ENCODE measurements at regions not wholly inside any gene's neighbourhood (a gene's known extent, or its start where the extent isn't known, plus 50 kb on each side); places are given as distances from the start of the nearest gene placed in this dataset.

DNA sequence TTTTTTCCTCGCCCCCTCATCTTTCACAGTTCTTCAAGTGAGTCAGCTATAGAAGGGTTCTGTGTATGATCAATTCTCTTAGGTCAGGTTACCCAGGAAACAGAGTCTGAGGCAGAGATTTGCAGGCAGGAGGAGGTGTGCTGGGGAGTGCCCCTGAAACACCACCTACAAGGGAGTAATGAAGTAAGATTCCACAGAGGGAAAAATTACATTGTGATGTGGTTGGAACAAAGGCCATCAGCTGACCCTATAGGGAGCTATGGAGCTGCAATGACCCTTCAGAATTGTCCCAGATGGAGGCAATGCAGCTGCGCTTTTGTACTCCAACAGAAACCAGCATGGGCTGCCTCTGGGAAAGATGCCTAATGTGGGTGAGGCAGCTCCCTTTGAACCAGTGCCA, 142.2 kb upstream of the CNTN3 start:
- H3K27ac ChIP-seq, result no peak overlapping the region
- TF ChIP-seq, protein P1, sequence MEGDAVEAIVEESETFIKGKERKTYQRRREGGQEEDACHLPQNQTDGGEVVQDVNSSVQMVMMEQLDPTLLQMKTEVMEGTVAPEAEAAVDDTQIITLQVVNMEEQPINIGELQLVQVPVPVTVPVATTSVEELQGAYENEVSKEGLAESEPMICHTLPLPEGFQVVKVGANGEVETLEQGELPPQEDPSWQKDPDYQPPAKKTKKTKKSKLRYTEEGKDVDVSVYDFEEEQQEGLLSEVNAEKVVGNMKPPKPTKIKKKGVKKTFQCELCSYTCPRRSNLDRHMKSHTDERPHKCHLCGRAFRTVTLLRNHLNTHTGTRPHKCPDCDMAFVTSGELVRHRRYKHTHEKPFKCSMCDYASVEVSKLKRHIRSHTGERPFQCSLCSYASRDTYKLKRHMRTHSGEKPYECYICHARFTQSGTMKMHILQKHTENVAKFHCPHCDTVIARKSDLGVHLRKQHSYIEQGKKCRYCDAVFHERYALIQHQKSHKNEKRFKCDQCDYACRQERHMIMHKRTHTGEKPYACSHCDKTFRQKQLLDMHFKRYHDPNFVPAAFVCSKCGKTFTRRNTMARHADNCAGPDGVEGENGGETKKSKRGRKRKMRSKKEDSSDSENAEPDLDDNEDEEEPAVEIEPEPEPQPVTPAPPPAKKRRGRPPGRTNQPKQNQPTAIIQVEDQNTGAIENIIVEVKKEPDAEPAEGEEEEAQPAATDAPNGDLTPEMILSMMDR (conservative IDR thresholded peaks at IDR 0.05), result no peak
- TF ChIP-seq ZFX (IDR thresholded peaks at IDR 0.05), result no peak

DNA sequence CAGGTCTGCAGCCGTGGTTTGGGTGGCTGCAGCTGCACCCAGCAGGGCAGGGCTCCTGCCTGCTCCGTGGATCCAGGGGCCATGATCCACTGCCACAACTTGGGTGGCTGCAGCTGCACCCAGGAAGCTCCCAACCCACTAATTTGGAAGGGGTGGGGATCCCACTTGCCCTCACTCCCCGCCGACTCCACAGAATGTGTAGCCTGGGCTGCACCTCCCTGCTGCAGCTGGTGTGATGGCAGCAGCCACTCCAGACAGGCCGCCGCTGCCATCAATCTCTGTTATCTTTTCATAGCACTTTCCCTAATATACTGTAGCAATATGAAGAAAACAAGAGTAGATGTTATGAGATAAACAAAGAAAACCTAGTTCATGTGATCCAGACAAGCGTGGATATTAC, 137.8 kb upstream of the CNTN3 start:
- no peak overlapping the region for H3K27ac ChIP-seq
- TF ChIP-seq, protein P1 (conservative IDR thresholded peaks at IDR 0.05), result no peak
- TF ChIP-seq ZFX (IDR thresholded peaks at IDR 0.05), result no peak

DNA sequence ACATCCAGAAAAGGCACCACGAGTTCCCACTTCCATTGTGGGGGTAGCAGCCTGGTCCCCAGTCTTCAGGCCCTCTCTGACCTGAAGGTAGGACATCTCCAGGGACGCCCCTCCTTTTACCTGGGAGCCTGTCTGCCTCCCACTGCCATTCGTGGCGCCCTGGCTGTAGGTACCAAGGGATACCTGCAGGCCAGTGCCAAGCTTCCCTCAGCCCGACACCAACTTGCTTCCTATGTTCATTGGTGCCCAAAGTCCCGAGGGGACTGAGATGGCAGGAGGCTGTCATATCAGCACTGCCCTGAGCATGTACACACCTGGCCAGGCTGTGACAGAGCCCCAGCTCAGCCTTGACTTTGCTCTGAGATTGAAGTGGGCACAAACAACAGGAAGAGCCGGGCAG, 137.3 kb upstream of the CNTN3 start:
- H3K27ac ChIP-seq, result no peak overlapping the region
- TF ChIP-seq, protein P1 (conservative IDR thresholded peaks at IDR 0.05), result no peak
- TF ChIP-seq ZFX (IDR thresholded peaks at IDR 0.05), result no peak

DNA sequence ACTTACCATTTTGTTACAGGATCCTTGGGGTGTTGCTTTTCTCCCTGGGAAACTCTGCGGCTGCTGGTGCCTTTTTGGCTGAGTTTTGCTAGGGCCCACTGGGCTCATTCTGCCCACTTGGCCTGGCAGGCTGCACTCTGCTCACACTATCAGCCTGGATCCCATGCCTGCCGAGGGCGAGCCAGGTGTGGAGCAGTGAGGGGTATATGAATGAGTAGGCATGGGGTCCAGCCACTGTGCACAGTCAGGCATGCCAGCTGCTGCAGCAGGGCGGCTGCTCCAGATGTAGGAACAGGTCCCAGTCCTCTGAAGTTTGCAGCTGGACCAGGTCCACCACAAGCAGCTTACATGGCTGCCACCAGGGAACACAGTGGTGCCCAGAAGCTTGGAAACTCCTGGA, 136.4 kb upstream of the CNTN3 start:
- no peak for TF ChIP-seq ZFX (IDR thresholded peaks at IDR 0.05)
- TF ChIP-seq, protein P1 (conservative IDR thresholded peaks at IDR 0.05), result no peak
- no peak overlapping the region for H3K27ac ChIP-seq

DNA sequence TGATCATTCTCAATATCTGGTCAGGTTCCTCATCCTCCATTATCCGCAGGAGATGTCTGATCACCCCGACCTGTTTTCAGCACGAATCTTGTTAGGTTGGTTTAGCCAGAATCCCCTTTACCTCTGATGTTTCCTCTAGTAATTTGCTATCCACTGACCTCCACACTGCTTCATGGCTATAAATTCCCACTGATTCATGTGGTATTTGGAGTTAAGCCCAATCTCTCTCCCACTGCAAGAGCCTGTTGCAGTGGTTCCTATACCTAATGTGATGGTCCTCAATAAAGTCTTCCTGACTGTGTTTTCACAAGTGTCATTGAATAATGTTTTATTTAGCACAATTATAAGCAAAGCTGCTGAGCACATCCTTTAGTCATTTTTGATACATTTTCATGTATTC, 124.8 kb upstream of the CNTN3 start:
- no peak overlapping the region for H3K27ac ChIP-seq
- TF ChIP-seq, protein P1 (conservative IDR thresholded peaks at IDR 0.05), result no peak
- no peak for TF ChIP-seq ZFX (IDR thresholded peaks at IDR 0.05)

DNA sequence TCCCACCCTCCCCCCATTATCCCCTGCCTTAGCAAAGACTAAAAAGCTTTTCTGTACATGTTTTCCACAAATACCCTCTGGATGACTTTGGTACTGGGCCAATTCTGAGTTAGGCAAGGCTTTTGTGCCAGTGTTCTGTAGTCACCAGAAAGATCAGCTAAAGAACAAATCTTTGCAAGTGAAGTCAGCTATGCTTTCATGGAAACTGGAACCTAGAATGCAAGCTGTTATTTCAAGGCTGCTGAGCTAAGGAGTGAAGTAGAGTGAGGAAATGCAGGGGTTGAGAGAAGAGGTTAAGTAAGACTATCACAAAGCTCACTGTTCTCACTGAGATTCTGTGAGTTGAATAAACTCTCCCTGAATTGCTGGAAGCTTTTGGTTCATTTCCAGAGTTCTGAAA, 107.8 kb upstream of the CNTN3 start:
- TF ChIP-seq ZFX (IDR thresholded peaks at IDR 0.05), result no peak
- TF ChIP-seq, protein P1 (conservative IDR thresholded peaks at IDR 0.05), result no peak
- H3K27ac ChIP-seq, result no peak overlapping the region

DNA sequence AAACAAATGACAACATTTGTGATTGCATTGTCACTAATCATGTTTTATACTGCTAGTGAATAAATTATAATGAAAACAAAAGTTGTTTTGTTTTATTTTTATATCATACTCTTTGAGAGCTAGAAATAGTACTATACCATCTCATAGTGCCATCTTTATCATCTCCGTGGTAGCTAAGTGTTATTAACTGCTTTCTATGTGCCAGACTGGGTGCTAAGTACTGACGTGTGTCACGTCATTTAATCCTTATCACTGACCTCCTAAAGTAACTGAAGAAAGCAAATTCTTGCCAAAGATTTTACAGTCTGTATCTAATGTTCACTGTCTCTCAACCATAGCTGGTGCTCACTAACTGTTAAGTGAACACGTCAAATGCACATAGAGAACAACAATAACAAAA, 99.5 kb upstream of the CNTN3 start:
- TF ChIP-seq ZFX (IDR thresholded peaks at IDR 0.05), result no peak
- TF ChIP-seq, protein P1 (conservative IDR thresholded peaks at IDR 0.05), result no peak
- H3K27ac ChIP-seq, result no peak overlapping the region
